Activated CD8-positive, alpha-beta memory T cell treated with anti-CD3 and anti-CD28 coated beads, Interleukin-2, amount 10 ng/mL, durations not matched to agents 7 days and 5 days (primary cell): ENCODE measurements at regions not wholly inside any gene's neighbourhood (a gene's known extent, or its start where the extent isn't known, plus 50 kb on each side); places are given as distances from the start of the nearest gene placed in this dataset.

Experiments used
- ATAC-seq: fragments of 150-1000 bp; cut with Tn5 transposase; one replicate; pipeline ENCODE4 v1.10.0; 2021; ENCODE audit warnings: moderate library complexity
- CTCF ChIA-PET: fragments of 350-600 bp; sonication (Branson Sonifier 250); formaldehyde crosslinking; loops from one replicate; lab custom pipeline; 2021; ENCODE audit warnings: antibody characterized with exemption; lab: Charles Lee
- DNase-seq: peaks from one replicate; pipeline ENCODE4 v3.0.0-alpha.2; 2020
- H3K27ac Mint-ChIP-seq: one replicate; pipeline ENCODE4 v1.8.0; 2021; ENCODE audit warnings: mild to moderate bottlenecking, mixed read lengths
- H3K27me3 Mint-ChIP-seq: one replicate; pipeline ENCODE4 v1.8.0; 2021; ENCODE audit warnings: mixed read lengths
- H3K36me3 Mint-ChIP-seq: one replicate; pipeline ENCODE4 v1.8.0; 2021; ENCODE audit warnings: mild to moderate bottlenecking, mixed read lengths
- H3K4me1 Mint-ChIP-seq: one replicate; pipeline ENCODE4 v1.8.0; 2021; ENCODE audit warnings: mixed read lengths
- H3K4me3 Mint-ChIP-seq: one replicate; pipeline ENCODE4 v1.8.0; 2021; ENCODE audit warnings: mild to moderate bottlenecking, moderate library complexity, mixed read lengths
- H3K9me3 Mint-ChIP-seq: one replicate; pipeline ENCODE4 v1.8.0; 2022; ENCODE audit warnings: low read depth, mixed read lengths

- Mint-ChIP-seq H3K36me3 (no peaks in the 10 kb centered on the region), H3K9me3 (no peaks in the 10 kb centered on the region), H3K4me1 (peaks cover 8% of the 10 kb centered on the region), H3K27me3 (no peaks in the 10 kb centered on the region), H3K4me3 (no peak overlapping the region), H3K27ac (no peak overlapping the region)
- ATAC-seq (no peak), DNase-seq (no peak)
- CTCF ChIA-PET = no interaction called here
These were observed 155.5 kb downstream of the FGF9 start for GRCh38 chr13:21826214-21827015.

- no peak for DNase-seq
- no peak for ATAC-seq
- no peaks in the 10 kb centered on the region for H3K36me3 Mint-ChIP-seq
- H3K9me3 Mint-ChIP-seq = no peaks in the 10 kb centered on the region
- H3K4me3 Mint-ChIP-seq = no peak overlapping the region
- H3K27ac Mint-ChIP-seq = no peak overlapping the region
- no peaks in the 10 kb centered on the region for H3K4me1 Mint-ChIP-seq
- H3K27me3 Mint-ChIP-seq = no peaks in the 10 kb centered on the region
- CTCF ChIA-PET = no interaction called here
These were observed 160.9 kb downstream of the FGF9 start for GRCh38 chr13:21831654-21832324.

GRCh38 chr13:21833921-21834320 lies 163.0 kb downstream of the FGF9 start:
- H3K4me3 Mint-ChIP-seq = no peak overlapping the region
- no peaks in the 10 kb centered on the region for H3K36me3 Mint-ChIP-seq
- ATAC-seq (no peak), DNase-seq (no peak)
- no peaks in the 10 kb centered on the region for H3K27me3 Mint-ChIP-seq
- H3K27ac Mint-ChIP-seq = no peak overlapping the region
- CTCF ChIA-PET = no interaction called here
- H3K4me1 Mint-ChIP-seq = no peaks in the 10 kb centered on the region
- H3K9me3 Mint-ChIP-seq = no peaks in the 10 kb centered on the region

- H3K36me3 Mint-ChIP-seq = no peaks in the 10 kb centered on the region
- H3K4me1 Mint-ChIP-seq = no peaks in the 10 kb centered on the region
- ATAC-seq (no peak), DNase-seq (no peak)
- no peak overlapping the region for H3K4me3 Mint-ChIP-seq
- no peaks in the 10 kb centered on the region for H3K9me3 Mint-ChIP-seq
- H3K27ac Mint-ChIP-seq = no peak overlapping the region
- CTCF ChIA-PET = no interaction called here
- no peaks in the 10 kb centered on the region for H3K27me3 Mint-ChIP-seq
These were observed 163.6 kb downstream of the FGF9 start for GRCh38 chr13:21834521-21834920.

GRCh38 chr13:21837288-21837687 lies 166.4 kb downstream of the FGF9 start:
- H3K9me3 Mint-ChIP-seq = no peaks in the 10 kb centered on the region
- H3K36me3 Mint-ChIP-seq = no peaks in the 10 kb centered on the region
- H3K4me1 Mint-ChIP-seq = no peaks in the 10 kb centered on the region
- H3K4me3 Mint-ChIP-seq = no peak overlapping the region
- H3K27ac Mint-ChIP-seq = no peak overlapping the region
- DNase-seq = no peak
- CTCF ChIA-PET = no interaction called here
- no peaks in the 10 kb centered on the region for H3K27me3 Mint-ChIP-seq
- ATAC-seq = no peak

- ATAC-seq (no peak), DNase-seq (no peak)
- Mint-ChIP-seq H3K4me1 (no peaks in the 10 kb centered on the region), H3K36me3 (no peaks in the 10 kb centered on the region), H3K4me3 (no peak overlapping the region), H3K27ac (no peak overlapping the region), H3K27me3 (no peaks in the 10 kb centered on the region), H3K9me3 (no peaks in the 10 kb centered on the region)
- CTCF ChIA-PET = no interaction called here
These were observed 167.1 kb downstream of the FGF9 start for GRCh38 chr13:21837841-21838551.

- Mint-ChIP-seq H3K27me3 (no peaks in the 10 kb centered on the region), H3K27ac (no peak overlapping the region), H3K4me1 (no peaks in the 10 kb centered on the region), H3K4me3 (no peak overlapping the region), H3K9me3 (no peaks in the 10 kb centered on the region), H3K36me3 (no peaks in the 10 kb centered on the region)
- CTCF ChIA-PET = no interaction called here
- ATAC-seq (no peak), DNase-seq (no peak)
These were observed 175.7 kb downstream of the FGF9 start for GRCh38 chr13:21846605-21847004.

GRCh38 chr13:21849323-21849722 lies 178.4 kb downstream of the FGF9 start:
- H3K4me1 Mint-ChIP-seq = no peaks in the 10 kb centered on the region
- ATAC-seq (peak; percentile 55), DNase-seq (peak; percentile 43)
- H3K27ac Mint-ChIP-seq = no peak overlapping the region
- no peaks in the 10 kb centered on the region for H3K36me3 Mint-ChIP-seq
- H3K27me3 Mint-ChIP-seq = no peaks in the 10 kb centered on the region
- no peak overlapping the region for H3K4me3 Mint-ChIP-seq
- CTCF ChIA-PET = no interaction called here
- H3K9me3 Mint-ChIP-seq = no peaks in the 10 kb centered on the region

GRCh38 chr13:21850013-21851006 lies 179.4 kb downstream of the FGF9 start:
- Mint-ChIP-seq H3K36me3 (no peaks in the 10 kb centered on the region), H3K4me3 (no peak overlapping the region), H3K9me3 (no peaks in the 10 kb centered on the region)

GRCh38 chr13:21852043-21852442 lies 181.2 kb downstream of the FGF9 start:
- Mint-ChIP-seq H3K4me1 (no peaks in the 10 kb centered on the region), H3K4me3 (no peak overlapping the region), H3K27me3 (no peaks in the 10 kb centered on the region), H3K36me3 (no peaks in the 10 kb centered on the region), H3K9me3 (no peaks in the 10 kb centered on the region), H3K27ac (no peak overlapping the region)
- ATAC-seq (no peak), DNase-seq (no peak)
- CTCF ChIA-PET = no interaction called here

More at GRCh38 chr13:21850013-21851006, 179.4 kb downstream of the FGF9 start:
- CTCF ChIA-PET = no interaction called here
- ATAC-seq (no peak), DNase-seq (no peak)
- no peaks in the 10 kb centered on the region for H3K4me1 Mint-ChIP-seq
- no peaks in the 10 kb centered on the region for H3K27me3 Mint-ChIP-seq
- H3K27ac Mint-ChIP-seq = no peak overlapping the region

- Mint-ChIP-seq H3K27ac (no peak overlapping the region), H3K9me3 (no peaks in the 10 kb centered on the region), H3K27me3 (no peaks in the 10 kb centered on the region), H3K4me1 (no peaks in the 10 kb centered on the region), H3K36me3 (no peaks in the 10 kb centered on the region), H3K4me3 (no peak overlapping the region)
- ATAC-seq (no peak), DNase-seq (no peak)
- CTCF ChIA-PET = no interaction called here
These were observed 182.9 kb downstream of the FGF9 start for GRCh38 chr13:21853779-21854178.

- Mint-ChIP-seq H3K9me3 (no peaks in the 10 kb centered on the region), H3K36me3 (no peaks in the 10 kb centered on the region), H3K27me3 (no peaks in the 10 kb centered on the region), H3K27ac (no peak overlapping the region), H3K4me3 (no peak overlapping the region), H3K4me1 (no peaks in the 10 kb centered on the region)
- ATAC-seq (no peak), DNase-seq (no peak)
- CTCF ChIA-PET = no interaction called here
These were observed 197.9 kb downstream of the FGF9 start for GRCh38 chr13:21868823-21869222.

- Mint-ChIP-seq H3K27me3 (no peaks in the 10 kb centered on the region), H3K27ac (no peak overlapping the region), H3K4me1 (no peaks in the 10 kb centered on the region), H3K36me3 (no peaks in the 10 kb centered on the region), H3K9me3 (no peaks in the 10 kb centered on the region), H3K4me3 (no peak overlapping the region)
- ATAC-seq = no peak
- DNase-seq = no peak
- CTCF ChIA-PET = no interaction called here
These were observed 200.5 kb downstream of the FGF9 start for GRCh38 chr13:21871382-21871781.
